NB4 (cell line): ENCODE measurements at regions not wholly inside any gene's neighbourhood (a gene's known extent, or its start where the extent isn't known, plus 50 kb on each side); places are given as distances from the start of the nearest gene placed in this dataset.

Source experiments
- DNase-seq: peaks from one replicate; pipeline ENCODE4 v3.0.0; 2010; ENCODE audit warnings: low read depth
- H3K4me3 ChIP-seq: one replicate; pipeline ENCODE4 v1.5.1; 2011; ENCODE audit warnings: mild to moderate bottlenecking, low read depth, low read length, moderate library complexity
- MYC ChIP-seq: IDR thresholded peaks from 2 replicates; pipeline ENCODE4 v1.6.1; 2011; ENCODE audit warnings: low read depth, low read length
- POLR2A ChIP-seq: IDR thresholded peaks from 2 replicates; pipeline ENCODE4 v1.6.1; 2011; ENCODE audit warnings: mild to moderate bottlenecking; ENCODE audit not compliant: insufficient read length; ENCODE audit errors: extremely low read depth
- TF ChIP-seq, protein P1 (sequence below): IDR thresholded peaks from 2 replicates; pipeline ENCODE4 v1.6.1; 2011; ENCODE audit warnings: low read depth, low read length
- TF ChIP-seq, protein P2 (sequence below): IDR thresholded peaks from one replicate; pipeline ENCODE4 v1.5.1; 2012; ENCODE audit warnings: low read depth, low read length

DNA sequence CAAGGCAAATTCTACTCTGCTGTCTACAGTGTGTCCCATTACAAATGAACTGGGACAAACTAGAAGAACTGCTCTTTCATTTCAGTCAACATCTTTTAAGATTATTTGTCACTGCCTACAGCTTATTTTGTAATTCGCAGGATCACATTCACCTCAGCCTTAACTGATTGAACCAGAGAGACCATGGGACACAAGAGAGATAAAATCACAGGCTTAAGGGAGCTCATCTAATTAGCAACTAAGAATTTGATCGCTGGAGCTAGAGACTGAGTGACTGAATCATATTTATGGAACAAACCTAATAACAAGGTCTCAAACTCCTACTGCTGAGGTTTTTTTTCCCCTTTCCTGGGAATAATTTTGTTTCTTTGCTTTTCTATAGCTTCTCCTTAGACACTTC is 898.2 kb downstream of the PCDH18 start:
- H3K4me3 ChIP-seq = no peak overlapping the region

DNA sequence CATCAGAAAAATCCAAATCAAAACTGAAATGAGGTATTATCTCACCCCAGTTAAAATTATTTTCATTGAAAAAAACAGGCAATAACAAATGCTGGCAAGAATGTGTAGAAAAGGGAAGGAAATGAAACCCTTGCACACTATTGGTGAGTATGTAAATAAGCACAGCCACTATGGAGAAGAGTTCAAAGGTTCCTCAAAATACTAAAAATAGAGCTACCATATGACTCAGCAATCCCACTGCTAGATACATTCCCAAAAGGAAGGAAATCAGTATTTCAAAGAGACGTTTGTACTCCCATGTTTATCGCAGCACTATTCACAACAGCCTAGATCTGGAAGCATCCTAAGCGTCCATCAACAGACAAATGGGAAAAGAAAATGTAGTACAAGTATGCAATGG is 932.4 kb downstream of the PCDH18 start:
- DNase-seq = no peak
- TF ChIP-seq MYC = no peak
- TF ChIP-seq, protein P1, sequence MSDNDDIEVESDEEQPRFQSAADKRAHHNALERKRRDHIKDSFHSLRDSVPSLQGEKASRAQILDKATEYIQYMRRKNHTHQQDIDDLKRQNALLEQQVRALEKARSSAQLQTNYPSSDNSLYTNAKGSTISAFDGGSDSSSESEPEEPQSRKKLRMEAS = no peak
- TF ChIP-seq, protein P2, sequence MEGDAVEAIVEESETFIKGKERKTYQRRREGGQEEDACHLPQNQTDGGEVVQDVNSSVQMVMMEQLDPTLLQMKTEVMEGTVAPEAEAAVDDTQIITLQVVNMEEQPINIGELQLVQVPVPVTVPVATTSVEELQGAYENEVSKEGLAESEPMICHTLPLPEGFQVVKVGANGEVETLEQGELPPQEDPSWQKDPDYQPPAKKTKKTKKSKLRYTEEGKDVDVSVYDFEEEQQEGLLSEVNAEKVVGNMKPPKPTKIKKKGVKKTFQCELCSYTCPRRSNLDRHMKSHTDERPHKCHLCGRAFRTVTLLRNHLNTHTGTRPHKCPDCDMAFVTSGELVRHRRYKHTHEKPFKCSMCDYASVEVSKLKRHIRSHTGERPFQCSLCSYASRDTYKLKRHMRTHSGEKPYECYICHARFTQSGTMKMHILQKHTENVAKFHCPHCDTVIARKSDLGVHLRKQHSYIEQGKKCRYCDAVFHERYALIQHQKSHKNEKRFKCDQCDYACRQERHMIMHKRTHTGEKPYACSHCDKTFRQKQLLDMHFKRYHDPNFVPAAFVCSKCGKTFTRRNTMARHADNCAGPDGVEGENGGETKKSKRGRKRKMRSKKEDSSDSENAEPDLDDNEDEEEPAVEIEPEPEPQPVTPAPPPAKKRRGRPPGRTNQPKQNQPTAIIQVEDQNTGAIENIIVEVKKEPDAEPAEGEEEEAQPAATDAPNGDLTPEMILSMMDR = no peak
- no peak for TF ChIP-seq POLR2A
- H3K4me3 ChIP-seq = no peak overlapping the region

More for the DNA sequence above, 898.2 kb downstream of the PCDH18 start:
- DNase-seq = no peak
- TF ChIP-seq, protein P1 = no peak
- no peak for TF ChIP-seq MYC
- no peak for TF ChIP-seq POLR2A
- TF ChIP-seq, protein P2 = no peak

DNA sequence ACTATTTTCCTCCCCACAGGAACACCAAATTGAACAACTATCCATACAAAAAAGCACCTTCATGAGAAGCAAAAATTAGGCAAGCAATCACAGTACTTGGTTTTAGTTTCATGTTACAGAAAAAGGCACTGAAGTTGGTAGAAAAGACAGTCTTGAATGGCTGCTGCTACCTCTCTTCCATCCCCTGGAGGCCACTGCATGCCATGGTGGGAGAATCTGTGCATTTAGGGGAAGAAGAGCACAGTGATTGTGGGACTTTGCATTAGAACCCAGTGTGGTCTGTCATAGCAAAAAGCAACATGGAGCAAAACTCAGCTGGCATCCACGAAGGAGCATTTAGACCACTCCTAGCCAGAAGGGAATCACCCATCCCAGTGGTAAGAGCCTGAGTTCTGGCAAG is 941.9 kb downstream of the PCDH18 start:
- TF ChIP-seq, protein P1 = no peak
- TF ChIP-seq, protein P2 = no peak
- TF ChIP-seq POLR2A = no peak
- TF ChIP-seq MYC = no peak
- H3K4me3 ChIP-seq = no peak overlapping the region
- no peak for DNase-seq

DNA sequence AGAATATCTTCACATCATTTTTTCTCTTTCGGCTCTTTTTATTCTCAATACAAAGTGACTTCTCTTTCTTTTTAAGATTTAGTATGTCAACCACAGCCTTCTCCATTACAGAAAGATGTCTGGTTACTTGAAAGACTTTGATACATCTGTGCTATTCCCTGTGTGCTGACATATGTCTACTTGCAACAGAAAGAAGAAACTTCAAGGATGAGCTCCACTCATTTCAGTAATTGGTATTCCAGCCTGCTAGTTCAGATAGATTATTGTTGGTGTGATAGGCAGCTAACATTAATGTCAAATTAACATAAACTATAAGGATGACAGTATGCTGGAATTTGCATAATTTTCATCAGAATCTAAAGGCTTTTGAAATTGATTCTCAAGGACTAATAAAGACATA is 948.7 kb downstream of the PCDH18 start:
- no peak overlapping the region for H3K4me3 ChIP-seq
- TF ChIP-seq, protein P1 = no peak
- TF ChIP-seq MYC (no peak), POLR2A (no peak)
- TF ChIP-seq, protein P2 = no peak
- DNase-seq = no peak

DNA sequence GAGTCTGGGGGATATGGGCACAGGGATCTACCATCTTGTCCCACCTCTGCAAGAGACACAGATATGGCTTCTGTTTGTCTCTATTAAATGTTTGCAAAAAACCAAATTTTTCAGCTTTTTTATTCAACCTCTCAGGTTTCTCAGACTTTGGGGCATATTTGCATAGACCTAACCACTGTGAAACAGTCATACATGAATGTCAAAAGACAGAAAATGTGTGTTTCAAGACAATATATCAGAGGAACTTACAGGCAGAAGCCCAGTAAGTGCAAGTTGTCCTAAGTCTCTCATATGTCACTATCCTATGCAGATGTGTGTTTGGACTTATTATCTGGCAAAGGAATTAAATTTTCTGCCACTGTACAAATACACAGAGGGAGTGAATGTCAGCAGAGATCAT is 951.2 kb downstream of the PCDH18 start:
- TF ChIP-seq MYC (no peak), POLR2A (no peak)
- TF ChIP-seq, protein P1 = no peak
- TF ChIP-seq, protein P2 = no peak
- DNase-seq = no peak
- H3K4me3 ChIP-seq = no peak overlapping the region

DNA sequence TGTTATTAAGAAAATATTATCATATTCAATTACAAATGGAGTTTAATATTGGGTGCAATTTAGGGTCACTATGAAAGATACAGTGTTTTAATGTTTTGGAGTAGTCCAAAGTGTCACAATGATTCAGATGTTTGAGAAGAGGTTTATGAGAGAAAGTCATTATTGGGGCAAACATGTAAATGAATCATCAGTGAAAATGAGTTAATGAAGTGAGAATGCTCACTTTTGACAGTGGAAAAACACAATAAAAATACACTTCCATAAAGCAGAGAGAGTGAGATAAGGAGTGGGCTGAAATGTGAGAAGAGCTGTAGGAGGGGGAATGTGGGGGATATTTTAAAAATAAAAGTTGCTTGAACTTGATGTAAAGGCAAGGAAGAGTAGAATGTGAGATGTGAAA is 957.1 kb downstream of the PCDH18 start:
- no peak for DNase-seq
- H3K4me3 ChIP-seq = no peak overlapping the region
- TF ChIP-seq MYC (no peak), POLR2A (no peak)
- TF ChIP-seq, protein P1 = no peak
- TF ChIP-seq, protein P2 = no peak
